ENCODE measurements at regions not wholly inside any gene's neighbourhood (a gene's known extent, or its start where the extent isn't known, plus 50 kb on each side); places are given as distances from the start of the nearest gene placed in this dataset.
"Not testable (repeated sequence)": the region's sequence is repeated elsewhere in the genome, so short reads cannot be mapped to it uniquely, and the experiment has no call there.

GRCh38 chr7:130789436-130789835, 55.4 kb upstream of the KLF14 start:
- Histone ChIP-seq H3K36me3 (ENCODE audit: control insufficient read depth, insufficient read depth, low read length) (no peaks in the 10 kb centered on the region), H3K27me3 (replicated peaks; ENCODE audit: control insufficient read depth, insufficient read depth, low read length, poor library complexity, severe bottlenecking) (no peaks in the 10 kb centered on the region)
- DNase-seq = no peak

GRCh38 chr7:130791746-130792145, 57.7 kb upstream of the KLF14 start:
- no peaks in the 10 kb centered on the region for H3K27me3 ChIP-seq (replicated peaks; ENCODE audit: control insufficient read depth, insufficient read depth, low read length, poor library complexity, severe bottlenecking)
- H3K36me3 ChIP-seq (ENCODE audit: control insufficient read depth, insufficient read depth, low read length) = no peaks in the 10 kb centered on the region
- no peak overlapping the region for H3K4me3 ChIP-seq (ENCODE audit: insufficient read depth, low read depth, low read length, poor library complexity, severe bottlenecking)
- H3K27ac ChIP-seq (ENCODE audit: insufficient read depth, low read length, poor library complexity, severe bottlenecking) = no peak overlapping the region
- H3K4me1 ChIP-seq (ENCODE audit: control insufficient read depth, insufficient read depth, low read length, poor library complexity, severe bottlenecking) = no peaks in the 10 kb centered on the region
- no peaks in the 10 kb centered on the region for H3K9me3 ChIP-seq (ENCODE audit: control insufficient read depth, low read length)
- no peak for DNase-seq

More at GRCh38 chr7:130789436-130789835, 55.4 kb upstream of the KLF14 start:
- Histone ChIP-seq H3K9me3 (ENCODE audit: control insufficient read depth, low read length) (no peaks in the 10 kb centered on the region), H3K4me3 (ENCODE audit: insufficient read depth, low read depth, low read length, poor library complexity, severe bottlenecking) (no peak overlapping the region), H3K27ac (ENCODE audit: insufficient read depth, low read length, poor library complexity, severe bottlenecking) (no peak overlapping the region), H3K4me1 (ENCODE audit: control insufficient read depth, insufficient read depth, low read length, poor library complexity, severe bottlenecking) (no peaks in the 10 kb centered on the region)

- DNase-seq = no peak
- H3K27ac ChIP-seq (ENCODE audit: insufficient read depth, low read length, poor library complexity, severe bottlenecking) = no peak overlapping the region
- H3K36me3 ChIP-seq (ENCODE audit: control insufficient read depth, insufficient read depth, low read length) = no peaks in the 10 kb centered on the region
- no peaks in the 10 kb centered on the region for H3K9me3 ChIP-seq (ENCODE audit: control insufficient read depth, low read length)
- no peak overlapping the region for H3K4me3 ChIP-seq (ENCODE audit: insufficient read depth, low read depth, low read length, poor library complexity, severe bottlenecking)
- H3K4me1 ChIP-seq (ENCODE audit: control insufficient read depth, insufficient read depth, low read length, poor library complexity, severe bottlenecking) = no peaks in the 10 kb centered on the region
- no peaks in the 10 kb centered on the region for H3K27me3 ChIP-seq (replicated peaks; ENCODE audit: control insufficient read depth, insufficient read depth, low read length, poor library complexity, severe bottlenecking)
These were observed 60.0 kb upstream of the KLF14 start for GRCh38 chr7:130793855-130794618.

GRCh38 chr7:130794619-130794922, 60.6 kb upstream of the KLF14 start:
- H3K9me3 ChIP-seq (ENCODE audit: control insufficient read depth, low read length) = no peaks in the 10 kb centered on the region
- no peaks in the 10 kb centered on the region for H3K27me3 ChIP-seq (replicated peaks; ENCODE audit: control insufficient read depth, insufficient read depth, low read length, poor library complexity, severe bottlenecking)
- no peak overlapping the region for H3K4me3 ChIP-seq (ENCODE audit: insufficient read depth, low read depth, low read length, poor library complexity, severe bottlenecking)
- no peak for DNase-seq
- H3K36me3 ChIP-seq (ENCODE audit: control insufficient read depth, insufficient read depth, low read length) = no peaks in the 10 kb centered on the region
- H3K27ac ChIP-seq (ENCODE audit: insufficient read depth, low read length, poor library complexity, severe bottlenecking) = no peak overlapping the region
- H3K4me1 ChIP-seq (ENCODE audit: control insufficient read depth, insufficient read depth, low read length, poor library complexity, severe bottlenecking) = no peaks in the 10 kb centered on the region

GRCh38 chr7:130796425-130796824, 62.4 kb upstream of the KLF14 start:
- H3K9me3 ChIP-seq (ENCODE audit: control insufficient read depth, low read length); H3K27ac ChIP-seq (ENCODE audit: insufficient read depth, low read length, poor library complexity, severe bottlenecking); H3K27me3 ChIP-seq (replicated peaks; ENCODE audit: control insufficient read depth, insufficient read depth, low read length, poor library complexity, severe bottlenecking); H3K4me3 ChIP-seq (ENCODE audit: insufficient read depth, low read depth, low read length, poor library complexity, severe bottlenecking); H3K36me3 ChIP-seq (ENCODE audit: control insufficient read depth, insufficient read depth, low read length); H3K4me1 ChIP-seq (ENCODE audit: control insufficient read depth, insufficient read depth, low read length, poor library complexity, severe bottlenecking); DNase-seq: not testable (repeated sequence)

GRCh38 chr7:130803127-130803526, 69.1 kb upstream of the KLF14 start:
- DNase-seq = no peak
- H3K27ac ChIP-seq (ENCODE audit: insufficient read depth, low read length, poor library complexity, severe bottlenecking) = no peak overlapping the region
- no peaks in the 10 kb centered on the region for H3K4me1 ChIP-seq (ENCODE audit: control insufficient read depth, insufficient read depth, low read length, poor library complexity, severe bottlenecking)
- H3K36me3 ChIP-seq (ENCODE audit: control insufficient read depth, insufficient read depth, low read length) = no peaks in the 10 kb centered on the region
- H3K27me3 ChIP-seq (replicated peaks; ENCODE audit: control insufficient read depth, insufficient read depth, low read length, poor library complexity, severe bottlenecking) = no peaks in the 10 kb centered on the region
- no peaks in the 10 kb centered on the region for H3K9me3 ChIP-seq (ENCODE audit: control insufficient read depth, low read length)
- no peak overlapping the region for H3K4me3 ChIP-seq (ENCODE audit: insufficient read depth, low read depth, low read length, poor library complexity, severe bottlenecking)

GRCh38 chr7:130804220-130804619, 70.2 kb upstream of the KLF14 start:
- Histone ChIP-seq H3K4me3 (ENCODE audit: insufficient read depth, low read depth, low read length, poor library complexity, severe bottlenecking) (no peak overlapping the region), H3K4me1 (ENCODE audit: control insufficient read depth, insufficient read depth, low read length, poor library complexity, severe bottlenecking) (no peaks in the 10 kb centered on the region), H3K9me3 (ENCODE audit: control insufficient read depth, low read length) (no peaks in the 10 kb centered on the region), H3K36me3 (ENCODE audit: control insufficient read depth, insufficient read depth, low read length) (no peaks in the 10 kb centered on the region), H3K27me3 (replicated peaks; ENCODE audit: control insufficient read depth, insufficient read depth, low read length, poor library complexity, severe bottlenecking) (no peaks in the 10 kb centered on the region), H3K27ac (ENCODE audit: insufficient read depth, low read length, poor library complexity, severe bottlenecking) (no peak overlapping the region)
- DNase-seq = no peak

- not testable (repeated sequence) for DNase-seq; H3K27me3 ChIP-seq (replicated peaks; ENCODE audit: control insufficient read depth, insufficient read depth, low read length, poor library complexity, severe bottlenecking); H3K9me3 ChIP-seq (ENCODE audit: control insufficient read depth, low read length); H3K36me3 ChIP-seq (ENCODE audit: control insufficient read depth, insufficient read depth, low read length); H3K4me3 ChIP-seq (ENCODE audit: insufficient read depth, low read depth, low read length, poor library complexity, severe bottlenecking); H3K27ac ChIP-seq (ENCODE audit: insufficient read depth, low read length, poor library complexity, severe bottlenecking); H3K4me1 ChIP-seq (ENCODE audit: control insufficient read depth, insufficient read depth, low read length, poor library complexity, severe bottlenecking)
These were observed 78.8 kb upstream of the KLF14 start for GRCh38 chr7:130812819-130813218.

- Histone ChIP-seq H3K27me3 (replicated peaks; ENCODE audit: control insufficient read depth, insufficient read depth, low read length, poor library complexity, severe bottlenecking) (no peaks in the 10 kb centered on the region), H3K27ac (ENCODE audit: insufficient read depth, low read length, poor library complexity, severe bottlenecking) (no peak overlapping the region), H3K9me3 (ENCODE audit: control insufficient read depth, low read length) (no peaks in the 10 kb centered on the region), H3K36me3 (ENCODE audit: control insufficient read depth, insufficient read depth, low read length) (no peaks in the 10 kb centered on the region), H3K4me3 (ENCODE audit: insufficient read depth, low read depth, low read length, poor library complexity, severe bottlenecking) (no peak overlapping the region), H3K4me1 (ENCODE audit: control insufficient read depth, insufficient read depth, low read length, poor library complexity, severe bottlenecking) (no peaks in the 10 kb centered on the region)
- DNase-seq = no peak
These were observed 80.8 kb upstream of the KLF14 start for GRCh38 chr7:130814778-130815335.

- no peak overlapping the region for H3K4me3 ChIP-seq (ENCODE audit: insufficient read depth, low read depth, low read length, poor library complexity, severe bottlenecking)
- no peak for DNase-seq
- no peaks in the 10 kb centered on the region for H3K4me1 ChIP-seq (ENCODE audit: control insufficient read depth, insufficient read depth, low read length, poor library complexity, severe bottlenecking)
- no peak overlapping the region for H3K27ac ChIP-seq (ENCODE audit: insufficient read depth, low read length, poor library complexity, severe bottlenecking)
- no peaks in the 10 kb centered on the region for H3K9me3 ChIP-seq (ENCODE audit: control insufficient read depth, low read length)
- H3K36me3 ChIP-seq (ENCODE audit: control insufficient read depth, insufficient read depth, low read length) = no peaks in the 10 kb centered on the region
- no peaks in the 10 kb centered on the region for H3K27me3 ChIP-seq (replicated peaks; ENCODE audit: control insufficient read depth, insufficient read depth, low read length, poor library complexity, severe bottlenecking)
These were observed 84.0 kb upstream of the KLF14 start for GRCh38 chr7:130818056-130818455.
